Peyer's patch (tissue), 4 donors: ENCODE measurements at regions not wholly inside any gene's neighbourhood (a gene's known extent, or its start where the extent isn't known, plus 50 kb on each side); places are given as distances from the start of the nearest gene placed in this dataset.

Experiments
- POLR2A ChIP-seq, 2 donors: fragments of 450-650 bp; IDR thresholded peaks; one replicate each; pipeline ENCODE4 v1.5.1; 2017; ENCODE audit warnings: antibody characterized with exemption in 2 of 2, mild to moderate bottlenecking in 2 of 2, moderate library complexity in 2 of 2
- TF ChIP-seq, protein P1 (sequence below), 6 experiments: fragments of 450-650 bp in 4 of 6; fragments of 200-600 bp in 2 of 6; sonication (generic) in 1 of 6; IDR thresholded peaks; one replicate each; pipeline ENCODE4 v1.5.1; 2017 to 2019; ENCODE audit warnings: antibody characterized with exemption in 6 of 6, mild to moderate bottlenecking in 3 of 6, moderate library complexity in 1 of 6

GRCh38 chr10:129039406-129040370, 427.4 kb upstream of the MGMT start:
- TF ChIP-seq, protein P1, sequence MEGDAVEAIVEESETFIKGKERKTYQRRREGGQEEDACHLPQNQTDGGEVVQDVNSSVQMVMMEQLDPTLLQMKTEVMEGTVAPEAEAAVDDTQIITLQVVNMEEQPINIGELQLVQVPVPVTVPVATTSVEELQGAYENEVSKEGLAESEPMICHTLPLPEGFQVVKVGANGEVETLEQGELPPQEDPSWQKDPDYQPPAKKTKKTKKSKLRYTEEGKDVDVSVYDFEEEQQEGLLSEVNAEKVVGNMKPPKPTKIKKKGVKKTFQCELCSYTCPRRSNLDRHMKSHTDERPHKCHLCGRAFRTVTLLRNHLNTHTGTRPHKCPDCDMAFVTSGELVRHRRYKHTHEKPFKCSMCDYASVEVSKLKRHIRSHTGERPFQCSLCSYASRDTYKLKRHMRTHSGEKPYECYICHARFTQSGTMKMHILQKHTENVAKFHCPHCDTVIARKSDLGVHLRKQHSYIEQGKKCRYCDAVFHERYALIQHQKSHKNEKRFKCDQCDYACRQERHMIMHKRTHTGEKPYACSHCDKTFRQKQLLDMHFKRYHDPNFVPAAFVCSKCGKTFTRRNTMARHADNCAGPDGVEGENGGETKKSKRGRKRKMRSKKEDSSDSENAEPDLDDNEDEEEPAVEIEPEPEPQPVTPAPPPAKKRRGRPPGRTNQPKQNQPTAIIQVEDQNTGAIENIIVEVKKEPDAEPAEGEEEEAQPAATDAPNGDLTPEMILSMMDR (IDR thresholded peaks at IDR 0.05): no peak
- no peak for TF ChIP-seq POLR2A (IDR thresholded peaks at IDR 0.05)
